NOMO-1 (cell line): ENCODE measurements at regions not wholly inside any gene's neighbourhood (a gene's known extent, or its start where the extent isn't known, plus 50 kb on each side); places are given as distances from the start of the nearest gene placed in this dataset.
"Not testable (repeated sequence)": the region's sequence is repeated elsewhere in the genome, so short reads cannot be mapped to it uniquely, and the experiment has no call there.

ENCODE experiments used
- DNase-seq, 2 experiments: peaks; one replicate each; lab custom pipeline; 2025; ENCODE audit not compliant: unreplicated experiment in 2 of 2; lab: John Stamatoyannopoulos, UW

- no peak for DNase-seq
These were observed 138.4 kb upstream of the PLD5 start for GRCh38 chr1:242662886-242663285.

- not testable (repeated sequence) for DNase-seq
These were observed 129.3 kb upstream of the PLD5 start for GRCh38 chr1:242653772-242654171.

- DNase-seq, result no peak
These were observed 127.3 kb upstream of the PLD5 start for GRCh38 chr1:242651817-242652216.

- DNase-seq, result no peak
These were observed 117.0 kb upstream of the PLD5 start for GRCh38 chr1:242641461-242641860.

GRCh38 chr1:242639104-242639503 is 114.6 kb upstream of the PLD5 start:
- no peak for DNase-seq

GRCh38 chr1:242634732-242635131 is 110.2 kb upstream of the PLD5 start:
- DNase-seq, result peak; percentile 82 to 97

- DNase-seq, result peak; percentile 58 to 71
These were observed 104.9 kb upstream of the PLD5 start for GRCh38 chr1:242629396-242629795.

GRCh38 chr1:242623756-242624155 is 99.3 kb upstream of the PLD5 start:
- DNase-seq, result no peak

- no peak for DNase-seq
These were observed 98.6 kb upstream of the PLD5 start for GRCh38 chr1:242623119-242623518.

GRCh38 chr1:242613266-242613815 is 88.8 kb upstream of the PLD5 start:
- DNase-seq, result no peak

GRCh38 chr1:242610209-242610608 is 85.7 kb upstream of the PLD5 start:
- no peak for DNase-seq

- no peak for DNase-seq
These were observed 81.0 kb upstream of the PLD5 start for GRCh38 chr1:242605521-242605920.

GRCh38 chr1:242602001-242602400 is 77.5 kb upstream of the PLD5 start:
- no peak for DNase-seq

- not testable (repeated sequence) for DNase-seq
These were observed 69.3 kb upstream of the PLD5 start for GRCh38 chr1:242593756-242594155.

- no peak for DNase-seq
These were observed 61.8 kb upstream of the PLD5 start for GRCh38 chr1:242586360-242586680.

GRCh38 chr1:242585616-242586359 is 61.3 kb upstream of the PLD5 start:
- DNase-seq, result no peak

- no peak for DNase-seq
These were observed 58.2 kb upstream of the PLD5 start for GRCh38 chr1:242582669-242583068.

- no peak for DNase-seq
These were observed 55.2 kb upstream of the PLD5 start for GRCh38 chr1:242579528-242580235.
